Neuronal stem cell (in vitro differentiated cells): ENCODE measurements at regions not wholly inside any gene's neighbourhood (a gene's known extent, or its start where the extent isn't known, plus 50 kb on each side); places are given as distances from the start of the nearest gene placed in this dataset.

Source experiments
- DNase-seq: peaks from one replicate; pipeline ENCODE4 v3.0.0-alpha.2; 2013; ENCODE audit warnings: low spot score
- H2AFZ ChIP-seq: one replicate; pipeline ENCODE4 v1.6.1; 2013; ENCODE audit warnings: mild to moderate bottlenecking, low read length, inconsistent platforms
- H2AK5ac ChIP-seq: 2 replicates; pipeline ENCODE4 v1.6.1; 2013; ENCODE audit warnings: low read depth, mild to moderate bottlenecking, inconsistent platforms, low read length, moderate library complexity, mixed read lengths
- H2BK120ac ChIP-seq: 2 replicates; pipeline ENCODE4 v1.6.1; 2013; ENCODE audit warnings: low read depth, mild to moderate bottlenecking, inconsistent platforms, low read length, moderate library complexity, mixed read lengths
- H2BK12ac ChIP-seq: one replicate; pipeline ENCODE4 v1.6.1; 2013; ENCODE audit warnings: low read length, inconsistent platforms
- H2BK15ac ChIP-seq: 2 replicates; pipeline ENCODE4 v1.6.1; 2013; ENCODE audit warnings: mild to moderate bottlenecking, low read length, inconsistent platforms, mixed read lengths
- H2BK5ac ChIP-seq: one replicate; pipeline ENCODE4 v1.6.1; 2013; ENCODE audit warnings: inconsistent platforms, mild to moderate bottlenecking, low read length, moderate library complexity
- H3K14ac ChIP-seq: one replicate; pipeline ENCODE4 v1.6.1; 2013; ENCODE audit warnings: low read length, inconsistent platforms
- H3K18ac ChIP-seq: 2 replicates; pipeline ENCODE4 v1.6.1; 2013; ENCODE audit warnings: low read length, inconsistent platforms
- H3K23ac ChIP-seq: 2 replicates; pipeline ENCODE4 v1.6.1; 2013; ENCODE audit warnings: low read depth, mild to moderate bottlenecking, mixed read lengths, low read length, inconsistent platforms; ENCODE audit not compliant: poor library complexity
- H3K27ac ChIP-seq: replicated peaks from 3 replicates; pipeline ENCODE4 v1.5.1; 2013; ENCODE audit warnings: low read length, inconsistent platforms
- H3K27me3 ChIP-seq, 3 experiments: 2 replicates each; pipeline ENCODE4 v1.6.1; 2013; ENCODE audit warnings: low read length in 3 of 3, mild to moderate bottlenecking in 2 of 3, inconsistent platforms in 1 of 3, low read depth in 1 of 3, mixed read lengths in 1 of 3, moderate library complexity in 1 of 3; ENCODE audit not compliant: control insufficient read depth in 3 of 3, insufficient read depth in 3 of 3
- H3K36me3 ChIP-seq, 2 donors: replicated peaks in 1 of 2; 2 replicates each; pipeline ENCODE4 v1.6.1; 2013; ENCODE audit warnings: low read length in 2 of 2; ENCODE audit not compliant: control insufficient read depth in 2 of 2, insufficient read depth in 2 of 2
- H3K4ac ChIP-seq: 2 replicates; pipeline ENCODE4 v1.6.1; 2013; ENCODE audit warnings: inconsistent platforms, mild to moderate bottlenecking, low read length, moderate library complexity
- H3K4me1 ChIP-seq, 2 donors: 1 replicate in 1 of 2; 2 replicates in 1 of 2; pipeline ENCODE4 v1.6.1; 2013; ENCODE audit warnings: low read length in 2 of 2, low read depth in 1 of 2; ENCODE audit not compliant: control insufficient read depth in 2 of 2, insufficient read depth in 1 of 2
- H3K4me2 ChIP-seq: one replicate; pipeline ENCODE4 v1.6.1; 2013; ENCODE audit warnings: mild to moderate bottlenecking, low read length, inconsistent platforms; ENCODE audit not compliant: insufficient read depth, poor library complexity, severe bottlenecking
- H3K4me3 ChIP-seq, 2 donors: 2 replicates each; pipeline ENCODE4 v1.5.1; 2013; ENCODE audit warnings: low read length in 2 of 2, mild to moderate bottlenecking in 2 of 2, inconsistent platforms in 1 of 2, moderate library complexity in 1 of 2
- H3K79me1 ChIP-seq: one replicate; pipeline ENCODE4 v1.6.1; 2013; ENCODE audit warnings: low read depth, mild to moderate bottlenecking, inconsistent platforms, low read length, moderate library complexity
- H3K9ac ChIP-seq: one replicate; pipeline ENCODE4 v1.6.1; 2013; ENCODE audit warnings: mild to moderate bottlenecking, low read depth, low read length, inconsistent platforms; ENCODE audit not compliant: poor library complexity
- H3K9me3 ChIP-seq, 2 donors: replicated peaks in 1 of 2; 2 replicates each; pipeline versions ENCODE3 to v1.6.1; 2013; ENCODE audit warnings: low read length in 2 of 2, mild to moderate bottlenecking in 2 of 2, inconsistent platforms in 1 of 2, low read depth in 1 of 2, mixed read lengths in 1 of 2, moderate library complexity in 1 of 2; ENCODE audit not compliant: control insufficient read depth in 2 of 2, insufficient read depth in 1 of 2
- H4K8ac ChIP-seq: one replicate; pipeline ENCODE4 v1.6.1; 2013; ENCODE audit warnings: low read depth, mild to moderate bottlenecking, inconsistent platforms, low read length, moderate library complexity
- H4K91ac ChIP-seq: one replicate; pipeline ENCODE4 v1.6.1; 2013; ENCODE audit warnings: low read length, low read depth, mild to moderate bottlenecking, inconsistent platforms; ENCODE audit not compliant: poor library complexity
- WGBS, 2 donors: extraction: QIAGEN DNeasy Blood & Tissue Kit; methylation state at CpG; one replicate each; pipeline ENCODE4 v1.1.7; 2013; ENCODE audit warnings: missing lambda C conversion rate in 2 of 2, mixed read lengths in 1 of 2; ENCODE audit not compliant: insufficient read length in 2 of 2, insufficient replicate concordance in 1 of 2; ENCODE audit errors: extremely low coverage in 2 of 2; 5-methylcytosine and 5-hydroxymethylcytosine counted together

GRCh38 chr22:22111983-22112382 is 129.4 kb upstream of the TOP3B start:
- no CpG with 5 or more reads among the region's 2 CpGs for WGBS, 2 donors
- Histone ChIP-seq H2BK15ac (no peak overlapping the region), H3K4ac (no peak overlapping the region), H3K9me3 (no peaks in the 10 kb centered on the region), H4K91ac (no peak overlapping the region), H3K36me3 (no peaks in the 10 kb centered on the region), H3K27me3 (peaks cover 0 to 5% (median 3%) of the 10 kb centered on the region in 3 experiments), H2BK120ac (no peak overlapping the region), H3K4me1 (no peaks in the 10 kb centered on the region), H3K4me3 (no peak overlapping the region), H2BK5ac (no peak overlapping the region), H3K18ac (no peak overlapping the region), H2BK12ac (no peak overlapping the region), H2AFZ (no peak overlapping the region), H3K14ac (no peak overlapping the region), H4K8ac (no peak overlapping the region), H3K79me1 (no peaks in the 10 kb centered on the region), H3K9ac (no peak overlapping the region), H3K23ac (no peak overlapping the region), H3K4me2 (no peak overlapping the region), H2AK5ac (no peak overlapping the region), H3K27ac (no peak overlapping the region)
- no peak for DNase-seq

- no peaks in the 10 kb centered on the region for H3K4me1 ChIP-seq
- no peak overlapping the region for H3K4me3 ChIP-seq
- H3K18ac ChIP-seq: peak overlapping the region; percentile 76
- H3K27ac ChIP-seq: no peak overlapping the region
- H3K4ac ChIP-seq: no peak overlapping the region
- no peak overlapping the region for H2BK120ac ChIP-seq
- H2BK12ac ChIP-seq: no peak overlapping the region
- no CpG with 5 or more reads among the region's 4 CpGs for WGBS, 2 donors
- H3K4me2 ChIP-seq: no peak overlapping the region
- peak overlapping the region; percentile 86 for H3K23ac ChIP-seq
- no peak overlapping the region for H4K91ac ChIP-seq
- peak overlapping the region; percentile 9 for H3K14ac ChIP-seq
- peak overlapping the region; percentile 27 for H2AFZ ChIP-seq
- H3K9me3 ChIP-seq: no peaks in the 10 kb centered on the region
- DNase-seq: no peak
- no peak overlapping the region for H3K9ac ChIP-seq
- H3K79me1 ChIP-seq: no peaks in the 10 kb centered on the region
- no peak overlapping the region for H4K8ac ChIP-seq
- H2AK5ac ChIP-seq: no peak overlapping the region
- peak overlapping the region; percentile 12 for H2BK15ac ChIP-seq
- H3K27me3 ChIP-seq: peaks cover 0 to 5% (median 3%) of the 10 kb centered on the region in 3 experiments
- H2BK5ac ChIP-seq: no peak overlapping the region
- no peaks in the 10 kb centered on the region for H3K36me3 ChIP-seq
Observed at GRCh38 chr22:22111267-22111751, 128.7 kb upstream of the TOP3B start.

GRCh38 chr22:22110548-22111266 is 128.1 kb upstream of the TOP3B start:
- peaks cover 0 to 5% (median 3%) of the 10 kb centered on the region in 3 experiments for H3K27me3 ChIP-seq
- no peaks in the 10 kb centered on the region for H3K4me1 ChIP-seq
- peak overlapping the region; percentile 27 for H2AFZ ChIP-seq
- H4K91ac ChIP-seq: no peak overlapping the region
- H3K36me3 ChIP-seq: no peaks in the 10 kb centered on the region
- H3K14ac ChIP-seq: no peak overlapping the region
- H2BK12ac ChIP-seq: no peak overlapping the region
- H3K27ac ChIP-seq: no peak overlapping the region
- H3K4ac ChIP-seq: no peak overlapping the region
- H3K79me1 ChIP-seq: no peaks in the 10 kb centered on the region
- peak; percentile 45 for DNase-seq
- H2BK5ac ChIP-seq: no peak overlapping the region
- H4K8ac ChIP-seq: no peak overlapping the region
- H3K9me3 ChIP-seq: no peaks in the 10 kb centered on the region
- H2AK5ac ChIP-seq: no peak overlapping the region
- H3K23ac ChIP-seq: peak overlapping the region; percentile 86
- H3K4me3 ChIP-seq: no peak overlapping the region
- WGBS, 2 donors: no CpG with 5 or more reads among the region's 7 CpGs
- peak overlapping the region; percentile 12 for H2BK15ac ChIP-seq
- no peak overlapping the region for H3K4me2 ChIP-seq
- no peak overlapping the region for H3K18ac ChIP-seq
- no peak overlapping the region for H2BK120ac ChIP-seq
- H3K9ac ChIP-seq: no peak overlapping the region

- Histone ChIP-seq H3K9ac (no peak overlapping the region), H3K23ac (no peak overlapping the region), H2AFZ (no peak overlapping the region), H3K18ac (no peak overlapping the region), H3K27ac (no peak overlapping the region), H3K36me3 (no peaks in the 10 kb centered on the region), H4K91ac (no peak overlapping the region), H3K4me1 (no peaks in the 10 kb centered on the region), H3K14ac (no peak overlapping the region), H3K27me3 (peaks cover 0 to 5% (median 3%) of the 10 kb centered on the region in 3 experiments), H3K4me3 (no peak overlapping the region), H3K9me3 (no peaks in the 10 kb centered on the region), H4K8ac (no peak overlapping the region), H2BK5ac (no peak overlapping the region), H3K4me2 (no peak overlapping the region), H2BK120ac (no peak overlapping the region), H2BK15ac (no peak overlapping the region), H2AK5ac (no peak overlapping the region), H3K4ac (no peak overlapping the region), H2BK12ac (no peak overlapping the region), H3K79me1 (no peaks in the 10 kb centered on the region)
- WGBS, 2 donors: no CpG with 5 or more reads among the region's 4 CpGs
- no peak for DNase-seq
Observed at GRCh38 chr22:22109693-22110466, 127.3 kb upstream of the TOP3B start.
